Type B pancreatic cell (in vitro differentiated cells): ENCODE measurements at regions not wholly inside any gene's neighbourhood (a gene's known extent, or its start where the extent isn't known, plus 50 kb on each side); places are given as distances from the start of the nearest gene placed in this dataset.
"Not testable (repeated sequence)": the region's sequence is repeated elsewhere in the genome, so short reads cannot be mapped to it uniquely, and the experiment has no call there.

Experiments used
- DNase-seq: peaks from one replicate; pipeline ENCODE4 v3.0.0; 2021; ENCODE audit warnings: mixed read lengths; ENCODE audit not compliant: unreplicated experiment; ENCODE audit errors: extremely low spot score
- H3K27ac Mint-ChIP-seq: 2 replicates; pipeline ENCODE4 v1.8.0; 2021; ENCODE audit warnings: mild to moderate bottlenecking, mixed read lengths
- H3K27me3 Mint-ChIP-seq: 2 replicates; pipeline ENCODE4 v1.8.0; 2021; ENCODE audit warnings: mixed read lengths
- H3K36me3 Mint-ChIP-seq: 2 replicates; pipeline ENCODE4 v1.8.0; 2021; ENCODE audit warnings: mixed read lengths
- H3K4me1 Mint-ChIP-seq: one replicate; pipeline ENCODE4 v1.8.0; 2021; ENCODE audit warnings: mixed read lengths; ENCODE audit not compliant: unreplicated experiment
- H3K4me3 Mint-ChIP-seq: 2 replicates; pipeline ENCODE4 v1.8.0; 2021; ENCODE audit warnings: mild to moderate bottlenecking, mixed read lengths
- H3K9me3 Mint-ChIP-seq: 2 replicates; pipeline ENCODE4 v1.8.0; 2021; ENCODE audit warnings: mixed read lengths
- CTCF ChIP-seq: fragments of 200-600 bp; sonication (generic); conservative IDR thresholded peaks from 2 replicates; pipeline ENCODE4 v1.5.0; 2021; ENCODE audit warnings: antibody characterized with exemption, mild to moderate bottlenecking

GRCh38 chr22:12279512-12280474 is 3248.2 kb upstream of the OR11H1 start:
- not testable (repeated sequence) for DNase-seq, H3K27me3 Mint-ChIP-seq, H3K4me3 Mint-ChIP-seq, H3K4me1 Mint-ChIP-seq, H3K36me3 Mint-ChIP-seq, H3K9me3 Mint-ChIP-seq, H3K27ac Mint-ChIP-seq

- H3K27ac Mint-ChIP-seq, H3K27me3 Mint-ChIP-seq, DNase-seq, H3K4me1 Mint-ChIP-seq, H3K9me3 Mint-ChIP-seq, H3K4me3 Mint-ChIP-seq, H3K36me3 Mint-ChIP-seq: not testable (repeated sequence)
- peak; percentile 18 for TF ChIP-seq CTCF
Measured at GRCh38 chr22:12284690-12285089, 3243.3 kb upstream of the OR11H1 start.

- H3K4me1 Mint-ChIP-seq, H3K36me3 Mint-ChIP-seq, H3K27ac Mint-ChIP-seq, H3K9me3 Mint-ChIP-seq, H3K27me3 Mint-ChIP-seq, H3K4me3 Mint-ChIP-seq: not testable (repeated sequence)
- DNase-seq, result peak; percentile 72
Measured at GRCh38 chr22:12297351-12297750, 3230.6 kb upstream of the OR11H1 start.
